Neural progenitor cell (in vitro differentiated cells): ENCODE measurements at regions not wholly inside any gene's neighbourhood (a gene's known extent, or its start where the extent isn't known, plus 50 kb on each side); places are given as distances from the start of the nearest gene placed in this dataset.

Experiments
- DNase-seq: peaks from one replicate; pipeline ENCODE4 v3.0.0-alpha.2; 2016; ENCODE audit warnings: low spot score
- H2AFZ ChIP-seq: fragments of 200-600 bp; sonication (generic); replicated peaks from 2 replicates; pipeline ENCODE4 v1.6.1; 2016; ENCODE audit warnings: antibody characterized with exemption
- H3F3A ChIP-seq: fragments of 200-600 bp; sonication (generic); 2 replicates; pipeline ENCODE4 v1.6.1; 2016; ENCODE audit warnings: antibody characterized with exemption, low read depth
- H3K27ac ChIP-seq: fragments of 200-600 bp; sonication (generic); 2 replicates; pipeline ENCODE4 v1.5.1; 2016; ENCODE audit warnings: mild to moderate bottlenecking
- H3K27me3 ChIP-seq: fragments of 200-600 bp; sonication (generic); 2 replicates; pipeline ENCODE4 v1.6.1; 2016; ENCODE audit warnings: mild to moderate bottlenecking, moderate library complexity
- H3K36me3 ChIP-seq: fragments of 200-600 bp; sonication (generic); 2 replicates; pipeline ENCODE4 v1.5.1; 2016
- H3K4me1 ChIP-seq: fragments of 200-600 bp; sonication (generic); 2 replicates; pipeline ENCODE4 v1.6.1; 2016; ENCODE audit warnings: mixed run types
- H3K4me2 ChIP-seq: fragments of 200-600 bp; sonication (generic); 2 replicates; pipeline ENCODE4 v1.6.1; 2016
- H3K4me3 ChIP-seq: fragments of 200-600 bp; sonication (generic); 2 replicates; pipeline ENCODE4 v1.5.1; 2016
- H3K79me2 ChIP-seq: fragments of 200-600 bp; sonication (generic); 2 replicates; pipeline ENCODE4 v1.6.1; 2016; ENCODE audit warnings: low read depth
- H3K9ac ChIP-seq: fragments of 200-600 bp; sonication (generic); 2 replicates; pipeline ENCODE4 v1.6.1; 2016
- H3K9me3 ChIP-seq: fragments of 200-600 bp; sonication (generic); 2 replicates; pipeline ENCODE4 v1.5.1; 2016; ENCODE audit warnings: low read depth
- H4K20me1 ChIP-seq: fragments of 200-600 bp; sonication (generic); 2 replicates; pipeline ENCODE4 v1.6.1; 2016; ENCODE audit warnings: low read depth
- H3K27ac Mint-ChIP-seq: 3 replicates; pipeline ENCODE4 v1.8.0; 2021; ENCODE audit warnings: mixed read lengths
- H3K27me3 Mint-ChIP-seq: 2 replicates; pipeline ENCODE4 v1.8.0; 2022; ENCODE audit warnings: low read depth, mild to moderate bottlenecking, inconsistent platforms, moderate library complexity, mixed read lengths; ENCODE audit not compliant: insufficient read depth
- H3K36me3 Mint-ChIP-seq: 3 replicates; pipeline ENCODE4 v1.8.0; 2021; ENCODE audit warnings: mixed read lengths
- H3K4me1 Mint-ChIP-seq: 3 replicates; pipeline ENCODE4 v1.8.0; 2021; ENCODE audit warnings: mixed read lengths
- H3K4me3 Mint-ChIP-seq: 3 replicates; pipeline ENCODE4 v1.8.0; 2021; ENCODE audit warnings: mild to moderate bottlenecking, moderate library complexity, mixed read lengths
- H3K9me3 Mint-ChIP-seq: 3 replicates; pipeline ENCODE4 v1.8.0; 2020; ENCODE audit warnings: mixed read lengths
- CTCF ChIP-seq: fragments of 200-600 bp; sonication (generic); IDR thresholded peaks from 2 replicates; pipeline ENCODE4 v1.5.1; 2017; ENCODE audit warnings: antibody characterized with exemption, mild to moderate bottlenecking
- EZH2 ChIP-seq: fragments of 200-600 bp; sonication (generic); IDR thresholded peaks from 2 replicates; pipeline ENCODE4 v1.6.1; 2017; ENCODE audit warnings: antibody characterized with exemption, mild to moderate bottlenecking, moderate library complexity
- EZH2phosphoT487 ChIP-seq: fragments of 200-600 bp; sonication (generic); IDR thresholded peaks from 2 replicates; pipeline ENCODE4 v1.6.1; 2017; ENCODE audit warnings: antibody characterized with exemption

GRCh38 chr2:37464067-37464466 lies 119.6 kb downstream of the QPCT start:
- Histone ChIP-seq H2AFZ (peak overlapping the region; percentile 2), H3F3A (no peaks in the 10 kb centered on the region), H3K9ac (no peak overlapping the region), H3K4me2 (no peak overlapping the region), H3K27ac (no peak overlapping the region), H3K9me3 (no peaks in the 10 kb centered on the region), H3K27me3 (no peaks in the 10 kb centered on the region), H3K79me2 (no peaks in the 10 kb centered on the region), H4K20me1 (no peaks in the 10 kb centered on the region), H3K4me3 (no peak overlapping the region), H3K4me1 (no peaks in the 10 kb centered on the region), H3K36me3 (no peaks in the 10 kb centered on the region)
- TF ChIP-seq CTCF (no peak), EZH2 (no peak)
- Mint-ChIP-seq H3K36me3 (no peaks in the 10 kb centered on the region), H3K9me3 (no peaks in the 10 kb centered on the region), H3K4me3 (no peak overlapping the region), H3K4me1 (no peaks in the 10 kb centered on the region), H3K27ac (no peak overlapping the region), H3K27me3 (no peaks in the 10 kb centered on the region)
- DNase-seq, result no peak

DNA sequence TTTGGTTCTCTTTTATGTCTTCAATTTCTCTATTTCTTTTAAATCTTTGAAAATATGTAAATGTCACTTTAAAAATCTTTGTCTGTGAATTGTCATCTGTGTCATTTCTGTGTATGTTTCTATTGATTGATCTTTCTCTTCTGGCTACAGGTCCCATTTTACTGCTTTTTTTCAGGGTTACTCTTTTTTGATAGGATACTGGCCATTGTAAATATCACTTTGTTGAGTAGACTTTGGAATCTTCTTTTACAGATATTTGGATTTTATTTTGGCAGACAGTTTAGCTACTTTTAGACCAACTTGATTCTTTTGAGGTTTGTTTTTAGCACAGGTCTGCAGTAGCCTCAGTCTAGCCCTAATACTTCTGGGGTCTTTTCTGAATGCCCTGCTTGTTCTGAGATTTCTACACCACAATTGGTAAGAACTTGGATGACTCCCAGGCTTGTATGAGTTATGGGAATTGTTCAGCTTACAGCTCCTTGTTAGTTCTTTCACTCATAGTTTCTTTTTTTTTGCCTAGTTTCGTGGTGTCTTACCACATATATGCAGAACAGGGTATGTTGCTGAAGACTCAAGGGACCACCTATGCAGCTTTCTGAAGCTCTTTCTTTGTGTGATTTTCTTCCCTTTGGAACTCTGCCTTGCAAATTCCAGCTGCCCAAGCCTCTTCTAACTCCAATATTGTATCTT lies 122.2 kb downstream of the QPCT start:
- no peak for DNase-seq
- TF ChIP-seq CTCF (no peak), EZH2 (no peak), EZH2phosphoT487 (no peak)

GRCh38 chr2:37468170-37468569 lies 123.7 kb downstream of the QPCT start:
- Histone ChIP-seq H3K27me3 (no peaks in the 10 kb centered on the region), H3K27ac (no peak overlapping the region), H3K4me3 (no peak overlapping the region), H4K20me1 (no peaks in the 10 kb centered on the region), H3K4me2 (no peak overlapping the region), H2AFZ (no peak overlapping the region), H3K9me3 (no peaks in the 10 kb centered on the region), H3K4me1 (peaks cover 5% of the 10 kb centered on the region), H3K36me3 (no peaks in the 10 kb centered on the region), H3K79me2 (no peaks in the 10 kb centered on the region), H3F3A (no peaks in the 10 kb centered on the region), H3K9ac (no peak overlapping the region)
- DNase-seq, result no peak
- TF ChIP-seq EZH2phosphoT487 (no peak), CTCF (no peak), EZH2 (no peak)
- Mint-ChIP-seq H3K9me3 (no peaks in the 10 kb centered on the region), H3K4me1 (no peaks in the 10 kb centered on the region), H3K4me3 (no peak overlapping the region), H3K27me3 (no peaks in the 10 kb centered on the region), H3K27ac (no peak overlapping the region), H3K36me3 (no peaks in the 10 kb centered on the region)

More for the DNA sequence above, 122.2 kb downstream of the QPCT start:
- no peaks in the 10 kb centered on the region for H3K9me3 ChIP-seq
- H3K36me3 ChIP-seq, result no peaks in the 10 kb centered on the region
- Mint-ChIP-seq H3K4me3 (no peak overlapping the region), H3K9me3 (no peaks in the 10 kb centered on the region), H3K27me3 (no peaks in the 10 kb centered on the region), H3K4me1 (no peaks in the 10 kb centered on the region), H3K27ac (no peak overlapping the region), H3K36me3 (no peaks in the 10 kb centered on the region)
- H3F3A ChIP-seq, result no peaks in the 10 kb centered on the region
- H3K4me2 ChIP-seq, result no peak overlapping the region
- H3K79me2 ChIP-seq, result no peaks in the 10 kb centered on the region
- no peak overlapping the region for H3K4me3 ChIP-seq
- no peaks in the 10 kb centered on the region for H4K20me1 ChIP-seq
- no peak overlapping the region for H3K9ac ChIP-seq
- peak overlapping the region; percentile 3 for H2AFZ ChIP-seq
- no peak overlapping the region for H3K27ac ChIP-seq
- no peaks in the 10 kb centered on the region for H3K27me3 ChIP-seq
- H3K4me1 ChIP-seq, result no peaks in the 10 kb centered on the region
